Heart left ventricle (tissue), 13 donors: ENCODE measurements at regions not wholly inside any gene's neighbourhood (a gene's known extent, or its start where the extent isn't known, plus 50 kb on each side); places are given as distances from the start of the nearest gene placed in this dataset.

Experiments
- CTCF ChIP-seq, 12 donors: fragments of 200-600 bp; sonication (generic) in 4 of 12; IDR thresholded peaks; one replicate each; pipeline versions ENCODE4 v1.5.0 to v1.8.0; 2018 to 2022; ENCODE audit warnings: antibody characterized with exemption in 12 of 12, mild to moderate bottlenecking in 5 of 12
- POLR2A ChIP-seq, 2 donors: fragments of 450-650 bp; IDR thresholded peaks; one replicate each; pipeline ENCODE4 v1.6.1; 2017; ENCODE audit warnings: antibody characterized with exemption in 2 of 2, mild to moderate bottlenecking in 2 of 2, moderate library complexity in 2 of 2
- donor health status: ischemic (EF 13 %, LVEDD 7.1; RV severe dilation, severe dysfunction).
- donor health status: DM: no; HTN: yes; CAD: no.
- donor health status: DM: no; HTN: no; CAD: no.
- donor health status: ischemic (EF 25% LVEDD 6.9; RV normal size, moderate dysfunction).
- donor health status: ischemic (EF 25% LVEDD 5.7; RV mildly dilated, moderate dysfunction).
- donor health status: ischemic (EF 35%, LVEDD 5.7; RV mildly dilated, moderate dysfunction).
- donor health status: nonischemic (EF 11% LVEDD 7.7; RV severe dilation, severe dysfunction).
- donor health status: DM: yes; HTN: yes; CAD: no.
- donor health status: PGD.
- donor health status: ischemic (EF 29% LVEDD 5.4; RV normal size, mild dysfunction).
- donor health status: nonischemic (EF 23%, LVEDD 6.1; RV moderate dilation, normal function).

DNA sequence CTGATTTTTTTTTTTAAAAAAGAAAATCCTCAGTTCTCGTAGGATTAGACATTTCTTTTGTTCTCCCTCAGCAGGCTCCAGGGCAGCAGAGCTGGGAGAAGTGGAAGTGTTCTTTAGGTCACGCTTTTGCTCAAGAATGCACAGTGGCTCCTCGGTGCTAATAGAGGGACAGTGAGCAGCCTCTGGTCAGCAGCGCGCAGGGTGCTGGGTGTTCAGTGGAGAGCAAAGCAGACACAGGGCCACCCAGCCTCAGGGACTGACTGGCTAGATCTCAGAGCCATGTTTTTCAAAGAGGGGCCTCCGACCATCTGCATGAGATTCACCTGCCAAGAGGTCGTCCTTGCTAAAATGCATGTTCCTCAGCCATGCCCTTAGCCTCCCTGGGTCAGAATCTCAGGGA is 218.8 kb downstream of the HAUS1 start:
- TF ChIP-seq CTCF (IDR thresholded peaks at IDR 0.05): no peak
- TF ChIP-seq POLR2A (IDR thresholded peaks at IDR 0.05): no peak
